ENCODE measurements at regions not wholly inside any gene's neighbourhood (a gene's known extent, or its start where the extent isn't known, plus 50 kb on each side); places are given as distances from the start of the nearest gene placed in this dataset.

GRCh38 chr5:91707521-91707841 is 324.4 kb upstream of the ARRDC3 start:
- no peak overlapping the region for H3K4me3 ChIP-seq (ENCODE audit: low read depth, low read length)
- in situ Hi-C loops (cut with HindIII; ENCODE audit: low sequenced_read_pairs) = no loop called here
- no peak for DNase-seq (ENCODE audit: low read depth, low spot score)
- no peak for TF ChIP-seq CTCF (IDR thresholded peaks at IDR 0.05; ENCODE audit: low read depth, low read length)

GRCh38 chr5:91706785-91707520 is 323.8 kb upstream of the ARRDC3 start:
- H3K4me3 ChIP-seq (ENCODE audit: low read depth, low read length) = no peak overlapping the region
- DNase-seq (ENCODE audit: low read depth, low spot score) = peak; percentile 55
- TF ChIP-seq CTCF (IDR thresholded peaks at IDR 0.05; ENCODE audit: low read depth, low read length) = no peak
- in situ Hi-C loops (cut with HindIII; ENCODE audit: low sequenced_read_pairs) = no loop called here

- in situ Hi-C loops (cut with HindIII; ENCODE audit: low sequenced_read_pairs) = no loop called here
- no peak for DNase-seq (ENCODE audit: low read depth, low spot score)
- H3K4me3 ChIP-seq (ENCODE audit: low read depth, low read length) = no peak overlapping the region
- TF ChIP-seq CTCF (IDR thresholded peaks at IDR 0.05; ENCODE audit: low read depth, low read length) = no peak
Observed at GRCh38 chr5:91703128-91703527, 320.0 kb upstream of the ARRDC3 start.

GRCh38 chr5:91699429-91699828 is 316.3 kb upstream of the ARRDC3 start:
- DNase-seq (ENCODE audit: low read depth, low spot score) = no peak
- TF ChIP-seq CTCF (IDR thresholded peaks at IDR 0.05; ENCODE audit: low read depth, low read length) = no peak
- in situ Hi-C loops (cut with HindIII; ENCODE audit: low sequenced_read_pairs) = no loop called here

GRCh38 chr5:91691592-91691991 is 308.5 kb upstream of the ARRDC3 start:
- in situ Hi-C loops (cut with HindIII; ENCODE audit: low sequenced_read_pairs) = no loop called here
- H3K4me3 ChIP-seq (ENCODE audit: low read depth, low read length) = no peak overlapping the region
- DNase-seq (ENCODE audit: low read depth, low spot score) = no peak
- no peak for TF ChIP-seq CTCF (IDR thresholded peaks at IDR 0.05; ENCODE audit: low read depth, low read length)

More at GRCh38 chr5:91699429-91699828, 316.3 kb upstream of the ARRDC3 start:
- H3K4me3 ChIP-seq (ENCODE audit: low read depth, low read length) = no peak overlapping the region

GRCh38 chr5:91690921-91691320 is 307.8 kb upstream of the ARRDC3 start:
- peak; percentile 14 for DNase-seq (ENCODE audit: low read depth, low spot score)
- TF ChIP-seq CTCF (IDR thresholded peaks at IDR 0.05; ENCODE audit: low read depth, low read length) = no peak
- in situ Hi-C loops (cut with HindIII; ENCODE audit: low sequenced_read_pairs) = no loop called here
- H3K4me3 ChIP-seq (ENCODE audit: low read depth, low read length) = no peak overlapping the region
